LoVo (cell line): ENCODE measurements at regions not wholly inside any gene's neighbourhood (a gene's known extent, or its start where the extent isn't known, plus 50 kb on each side); places are given as distances from the start of the nearest gene placed in this dataset.
"Not testable (repeated sequence)": the region's sequence is repeated elsewhere in the genome, so short reads cannot be mapped to it uniquely, and the experiment has no call there.

ENCODE experiments used
- DNase-seq: peaks from one replicate; pipeline ENCODE4 v3.0.0-alpha.2; 2016; ENCODE audit warnings: low spot score

DNA sequence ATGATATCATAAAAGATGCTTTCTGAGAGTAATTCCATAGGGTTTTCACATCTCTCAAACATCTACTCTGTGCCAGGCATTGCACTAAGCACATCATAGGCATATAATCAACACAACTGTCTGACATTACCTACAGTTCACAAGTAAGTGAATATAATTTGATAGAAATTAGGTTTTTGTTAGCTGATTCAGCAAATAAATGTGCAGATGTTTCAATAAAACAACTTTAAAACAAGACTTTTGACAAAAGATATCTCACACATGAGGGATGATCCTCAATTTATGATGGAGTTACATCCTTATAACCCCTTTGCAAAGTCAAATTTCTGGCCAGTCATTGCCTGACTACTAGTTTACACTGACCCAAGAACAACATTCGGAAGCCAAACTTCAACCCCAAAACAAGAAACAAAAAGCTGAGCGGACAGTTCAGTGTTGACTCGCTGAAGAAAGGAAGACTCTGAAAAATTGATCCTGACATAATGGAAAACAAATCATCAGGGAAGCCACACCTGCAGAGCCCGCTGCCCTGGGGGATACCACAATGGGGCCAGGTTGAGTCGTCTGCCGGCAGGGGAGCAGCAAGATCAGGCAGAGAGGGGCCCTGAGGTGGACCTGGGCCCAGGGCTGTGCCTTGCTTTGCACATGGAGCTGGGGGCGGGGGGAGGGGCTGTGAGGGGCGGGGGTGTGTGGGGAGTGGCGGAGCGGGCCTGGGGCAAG is 739.2 kb upstream of the GJE1 start:
- DNase-seq = no peak

GRCh38 chr6:141391135-141391534 is 741.6 kb upstream of the GJE1 start:
- DNase-seq = not testable (repeated sequence)

DNA sequence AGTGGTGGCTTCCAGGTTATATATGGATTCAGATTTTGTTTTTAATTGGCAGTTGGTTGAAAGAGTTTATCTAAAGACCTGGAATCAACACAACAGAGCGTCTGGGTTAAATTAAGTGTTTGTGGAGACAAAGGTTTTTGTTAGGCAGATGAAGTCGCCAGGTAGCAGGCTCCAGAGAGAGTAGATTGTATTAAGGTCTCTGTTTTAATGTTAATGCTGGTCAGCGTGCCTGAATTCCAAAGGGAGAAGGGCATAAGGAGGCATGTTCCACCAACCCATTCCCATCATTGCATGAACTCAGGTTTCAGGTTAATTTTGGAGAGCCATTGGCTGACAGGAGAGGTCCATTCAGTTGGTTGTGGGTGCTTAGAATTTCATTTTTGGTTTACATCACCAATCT is 744.1 kb upstream of the GJE1 start:
- DNase-seq = no peak

DNA sequence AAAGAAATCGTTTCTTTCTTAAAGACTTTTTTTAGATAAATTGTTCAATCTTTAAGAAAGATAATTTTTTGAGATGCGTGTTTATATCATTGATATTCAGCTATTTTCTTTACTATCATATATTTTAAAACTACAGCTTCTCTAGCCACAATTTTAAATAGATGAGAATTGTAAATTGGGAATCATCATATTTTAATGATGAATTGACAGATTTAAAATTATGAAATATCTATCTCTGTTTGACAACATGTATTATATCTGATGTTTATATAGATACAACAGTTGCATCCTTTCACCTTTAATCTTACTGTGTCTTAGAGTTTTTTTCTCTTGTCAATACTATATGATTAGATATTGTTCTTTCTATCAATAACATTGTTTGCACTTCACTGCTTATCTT is 762.3 kb upstream of the GJE1 start:
- no peak for DNase-seq

GRCh38 chr6:141366796-141367195 is 765.9 kb upstream of the GJE1 start:
- DNase-seq = not testable (repeated sequence)

DNA sequence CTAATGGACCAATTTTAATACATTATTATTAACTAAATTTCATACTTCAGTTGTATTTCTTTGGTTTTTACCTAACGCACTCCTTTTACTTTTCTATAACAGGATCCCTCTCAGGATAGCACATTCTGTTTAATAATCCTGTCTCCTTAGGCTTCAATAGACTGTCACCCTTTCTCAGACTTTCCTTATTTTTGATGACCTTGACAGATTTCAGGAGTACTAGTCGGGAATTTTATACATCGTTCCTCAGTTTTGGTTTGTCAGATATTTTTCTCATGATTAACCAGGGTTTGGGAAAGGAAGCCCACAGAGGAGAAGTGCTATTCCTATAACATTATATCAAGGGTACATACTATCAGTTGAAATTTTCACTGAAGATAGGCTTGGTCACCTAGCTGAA is 768.0 kb upstream of the GJE1 start:
- no peak for DNase-seq

DNA sequence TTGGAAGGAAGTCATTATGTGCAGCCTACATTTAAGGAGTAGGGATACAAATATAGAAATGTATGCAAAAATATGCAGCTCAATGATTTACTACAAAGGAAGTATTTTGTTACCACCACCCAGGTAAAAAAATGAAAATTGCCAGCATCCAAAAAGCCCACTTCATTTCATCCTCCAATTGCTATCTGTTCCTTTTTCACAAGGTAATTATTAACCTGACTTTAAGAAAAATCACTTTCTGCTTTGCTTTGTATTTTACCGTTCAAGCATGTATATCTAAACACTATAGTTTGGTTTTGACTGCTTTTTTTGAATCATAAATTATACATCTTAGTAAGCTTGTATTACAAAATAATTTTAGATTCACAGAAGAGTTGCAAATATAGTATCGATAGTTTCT is 768.5 kb upstream of the GJE1 start:
- DNase-seq = no peak

GRCh38 chr6:141361559-141361958 is 771.2 kb upstream of the GJE1 start:
- DNase-seq = no peak

GRCh38 chr6:141359953-141360352 is 772.8 kb upstream of the GJE1 start:
- DNase-seq = no peak

DNA sequence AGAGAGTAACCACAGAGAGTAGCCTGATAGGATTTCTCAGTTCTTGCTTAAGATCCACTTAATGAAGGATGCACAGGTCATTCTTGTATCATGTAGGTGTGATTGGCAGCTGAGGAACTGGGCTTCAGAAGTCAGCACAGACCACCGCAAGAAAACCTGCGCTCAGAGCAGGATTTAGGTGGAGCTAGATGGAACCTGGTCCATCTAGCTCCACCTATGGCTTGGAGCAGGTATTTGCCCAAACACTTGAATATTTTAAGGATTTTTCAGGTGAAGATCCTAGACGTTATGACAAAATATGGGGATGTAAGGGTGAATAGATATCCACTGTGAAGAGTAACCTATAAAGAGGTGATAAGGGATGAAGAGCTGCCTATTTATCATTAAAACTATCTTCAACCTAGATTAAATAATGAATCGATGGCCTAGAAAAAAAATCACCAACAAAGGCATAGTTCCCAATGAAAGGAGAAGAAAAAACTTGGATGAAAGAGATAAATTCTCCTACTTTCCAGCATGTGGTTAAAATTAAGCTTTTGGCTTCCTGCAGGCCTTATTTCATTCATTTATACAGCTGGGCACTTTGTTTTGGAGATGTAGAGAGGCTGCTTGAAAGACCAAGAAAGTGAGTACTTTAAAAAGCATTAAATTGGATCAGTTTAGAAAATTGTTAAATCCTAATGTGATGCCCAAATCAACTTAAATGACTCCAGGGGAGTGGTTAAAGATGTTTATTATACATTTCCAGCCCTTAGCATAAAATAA is 778.4 kb upstream of the GJE1 start:
- DNase-seq = no peak

DNA sequence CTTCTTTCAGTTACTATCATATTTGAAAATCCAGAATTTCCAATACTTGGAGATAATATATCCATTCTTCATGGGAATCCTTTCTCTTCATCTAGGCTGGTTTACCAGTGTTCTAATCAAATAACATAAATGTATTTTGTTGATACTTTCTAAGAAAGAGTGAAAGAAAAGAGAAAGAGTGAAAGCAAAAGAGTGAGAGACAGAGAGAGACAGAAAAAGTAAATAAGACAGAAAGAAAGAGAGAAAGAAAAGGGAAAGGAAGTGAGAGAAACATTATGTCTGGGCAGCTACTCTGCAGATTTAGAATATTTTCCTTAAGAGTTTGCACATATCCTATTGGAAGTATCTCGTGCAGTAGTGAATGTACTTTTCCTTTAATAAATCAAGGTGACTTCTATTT is 781.0 kb upstream of the GJE1 start:
- DNase-seq = no peak

DNA sequence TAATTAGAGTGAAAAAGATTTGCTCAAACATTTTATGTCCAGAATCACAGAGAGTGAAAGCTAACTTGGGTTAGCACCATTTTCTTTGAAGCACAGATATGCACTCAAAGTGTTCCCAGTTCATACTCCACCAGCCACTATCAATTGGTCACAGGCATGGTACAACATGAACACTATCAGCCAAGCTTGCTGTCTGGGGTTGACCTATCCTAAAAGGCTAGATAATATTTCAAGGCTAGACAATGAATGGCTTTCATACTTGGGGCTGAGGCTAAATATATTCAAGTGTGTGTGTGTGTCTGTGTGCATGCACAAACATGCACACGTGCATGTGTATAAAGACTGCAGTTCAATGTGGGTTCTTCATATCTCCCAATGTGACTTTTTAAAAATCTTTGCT is 783.0 kb upstream of the GJE1 start:
- DNase-seq = no peak

DNA sequence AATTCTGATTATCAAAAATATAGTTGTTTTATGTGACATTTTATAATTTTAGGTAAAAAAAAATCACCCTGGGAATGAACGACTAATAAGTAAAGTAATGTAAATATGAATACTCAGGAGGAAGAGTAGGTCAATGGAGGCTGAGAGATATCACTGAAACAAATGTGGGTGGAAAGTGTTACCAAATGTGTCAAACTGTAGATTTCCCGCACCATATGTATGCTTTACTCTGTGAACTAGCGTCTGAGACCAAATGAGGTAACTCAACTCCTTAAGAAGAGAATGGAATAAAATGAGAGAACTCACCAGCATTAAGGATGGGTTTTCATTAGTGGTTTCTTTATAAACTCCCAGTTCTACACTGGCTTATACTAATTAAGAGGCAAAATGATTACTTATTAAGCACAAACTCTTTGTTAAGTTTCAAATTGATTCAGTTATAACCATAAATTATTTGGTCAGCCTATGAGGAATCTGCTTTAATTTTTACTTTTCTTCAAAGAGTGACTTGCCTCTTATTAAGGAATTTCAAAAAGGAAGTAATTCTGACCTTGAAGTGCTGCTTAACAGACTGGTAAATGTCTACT is 784.7 kb upstream of the GJE1 start:
- no peak for DNase-seq

DNA sequence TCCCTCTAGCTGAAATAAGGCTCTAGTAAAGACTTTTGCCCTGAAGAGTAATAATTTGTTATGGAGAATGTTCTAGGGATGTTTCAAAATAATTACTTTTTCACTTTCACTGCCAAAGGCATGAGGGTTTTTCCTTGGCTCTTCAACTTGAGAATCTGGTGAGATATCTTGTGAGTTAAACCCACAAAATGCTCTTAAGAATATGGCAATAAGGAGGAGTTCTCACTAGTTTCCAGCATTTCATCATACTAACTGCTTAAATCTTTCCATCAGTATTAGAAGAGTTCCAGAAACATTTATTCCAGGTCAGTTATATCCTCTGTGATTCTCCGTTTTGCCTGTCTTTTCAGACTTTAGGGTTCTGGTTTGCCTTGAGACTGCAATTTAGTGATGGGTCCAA is 785.6 kb upstream of the GJE1 start:
- DNase-seq = no peak

DNA sequence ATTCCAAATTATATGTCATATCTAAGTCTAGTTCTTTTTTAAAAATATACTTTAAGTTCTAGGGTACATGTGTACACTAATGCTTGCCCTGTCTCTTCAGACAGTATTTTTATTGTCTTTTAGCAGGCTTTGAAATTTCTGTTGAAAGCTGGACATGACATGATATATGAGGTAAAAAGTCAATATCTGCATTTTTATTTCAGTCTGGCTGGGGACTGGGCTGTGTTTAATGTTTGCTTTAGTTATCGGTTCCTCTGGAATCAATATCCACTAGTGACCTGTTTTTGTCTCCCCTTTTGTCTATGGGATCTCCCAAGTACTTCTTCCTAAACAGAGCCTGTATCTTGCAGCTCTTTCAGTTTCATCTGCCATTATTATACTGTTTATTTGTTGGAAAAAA is 786.2 kb upstream of the GJE1 start:
- no peak for DNase-seq

GRCh38 chr6:141337191-141337590 is 795.5 kb upstream of the GJE1 start:
- no peak for DNase-seq

GRCh38 chr6:141335477-141336273 is 797.0 kb upstream of the GJE1 start:
- no peak for DNase-seq

DNA sequence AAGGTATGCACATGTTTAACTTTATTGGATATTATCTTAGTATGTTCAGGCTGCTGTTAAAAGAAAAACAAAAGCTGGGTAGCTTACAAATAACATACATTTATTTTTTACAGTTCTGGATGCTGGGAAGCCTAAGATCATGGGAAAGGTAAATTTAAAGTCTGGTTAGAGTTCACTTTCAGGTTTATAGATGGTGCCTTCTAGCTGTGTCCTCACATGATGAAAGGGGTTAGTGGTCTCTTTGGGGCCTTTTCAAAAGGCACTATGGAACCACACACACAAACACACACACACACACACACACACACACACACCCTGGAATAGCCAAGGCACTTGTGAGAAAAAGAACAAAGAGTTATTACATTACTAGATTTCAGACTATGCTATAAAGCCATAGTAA is 805.8 kb upstream of the GJE1 start:
- DNase-seq = no peak

DNA sequence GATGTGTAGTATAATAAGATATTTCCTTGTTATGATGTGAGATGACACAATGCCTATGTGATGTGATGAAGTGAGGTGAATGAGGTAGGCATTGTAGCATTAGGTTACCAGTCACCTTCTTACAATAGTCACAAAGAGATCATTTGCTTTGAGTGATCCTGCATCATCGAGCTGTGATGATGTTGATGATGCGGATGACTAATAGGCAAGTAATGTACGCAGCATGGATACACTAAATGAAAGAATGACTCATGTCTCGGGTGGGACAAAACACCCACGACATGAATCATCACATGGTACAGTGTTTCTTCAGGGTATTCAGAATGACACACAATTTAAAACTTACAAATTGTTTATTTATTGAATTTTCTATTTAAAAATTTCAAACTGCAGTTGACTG is 806.3 kb upstream of the GJE1 start:
- DNase-seq = peak; percentile 83

DNA sequence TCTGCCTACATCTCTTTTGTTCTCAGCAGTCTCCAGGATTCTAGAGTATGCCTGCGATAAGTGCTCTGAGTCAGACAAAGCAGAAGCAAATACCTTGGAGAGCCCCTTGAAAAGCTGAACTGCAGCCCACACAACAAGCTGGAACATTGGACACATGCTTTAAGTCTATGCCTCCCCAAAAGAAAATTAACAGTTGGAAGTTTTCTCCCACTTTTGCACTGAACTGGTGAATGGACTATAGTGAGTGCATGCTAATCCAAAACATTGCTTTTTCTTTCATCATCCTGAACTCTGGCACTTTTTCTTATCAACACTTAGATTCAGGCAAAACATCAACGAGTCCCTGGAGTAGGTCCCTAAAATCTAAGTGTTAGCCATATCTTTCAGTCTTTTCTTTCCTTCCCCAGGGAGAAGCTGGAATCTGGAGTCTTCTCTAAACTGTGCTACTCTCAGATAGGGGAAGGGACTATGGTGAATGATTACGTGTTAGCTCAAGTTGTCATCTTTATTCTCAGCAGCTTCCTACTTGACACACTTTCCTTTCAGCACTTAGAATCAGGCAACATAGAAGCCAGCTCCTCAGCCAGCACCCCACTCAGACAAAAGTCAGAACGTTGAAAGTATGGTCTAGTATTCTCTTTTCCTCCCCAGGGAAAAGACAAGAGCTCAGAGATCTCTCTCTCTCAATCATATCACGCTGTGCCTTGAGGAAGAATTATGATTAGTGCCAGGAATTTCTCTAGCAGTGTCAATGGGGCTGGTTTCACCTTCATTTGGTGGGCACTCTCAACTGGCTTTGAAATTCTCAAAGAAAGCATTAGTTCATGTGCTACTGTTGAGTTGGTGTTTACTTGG is 811.0 kb upstream of the GJE1 start:
- DNase-seq = no peak

- no peak for DNase-seq
These were observed 816.5 kb upstream of the GJE1 start for GRCh38 chr6:141316236-141316635.

DNA sequence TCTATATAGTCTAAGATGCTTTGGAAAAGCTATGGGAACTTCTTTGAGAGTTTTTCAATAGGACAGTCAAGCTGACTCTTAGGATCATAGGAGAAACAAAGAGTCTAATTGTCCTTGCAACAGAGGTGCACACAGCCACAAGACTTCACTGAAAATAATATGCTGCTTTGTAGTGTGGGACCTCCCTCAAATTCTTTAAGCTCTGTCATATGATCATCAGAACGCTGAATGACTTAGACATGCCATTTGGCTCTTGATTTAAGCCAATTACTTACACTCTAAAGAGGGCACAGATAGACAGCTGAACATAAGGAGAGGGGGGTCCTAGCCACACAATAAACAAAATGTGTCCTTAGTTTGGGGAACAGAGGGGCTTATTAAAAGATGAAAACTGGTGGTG is 818.7 kb upstream of the GJE1 start:
- DNase-seq = no peak
